ENCODE measurements at regions not wholly inside any gene's neighbourhood (a gene's known extent, or its start where the extent isn't known, plus 50 kb on each side); places are given as distances from the start of the nearest gene placed in this dataset.

DNA sequence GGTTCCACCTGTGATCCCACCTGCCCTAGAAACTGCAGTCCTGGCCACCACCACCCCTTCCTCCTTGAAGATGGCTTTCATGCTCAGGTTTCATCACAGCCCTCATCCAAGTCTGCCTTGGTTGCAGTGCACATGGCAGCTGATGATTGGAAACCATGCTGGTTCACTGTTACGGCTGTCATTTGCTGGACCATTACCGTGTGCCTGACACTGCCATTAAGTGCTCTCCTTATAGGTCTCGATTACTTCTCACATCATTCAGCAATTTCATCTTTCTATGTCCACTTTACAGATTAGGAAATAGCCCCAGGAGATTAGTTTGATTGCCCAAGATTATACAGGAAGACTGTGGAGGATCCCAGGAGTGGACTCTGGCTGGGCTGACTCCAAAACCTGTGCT lies 123.9 kb downstream of the ICE1 start:
- TF ChIP-seq, protein P1, sequence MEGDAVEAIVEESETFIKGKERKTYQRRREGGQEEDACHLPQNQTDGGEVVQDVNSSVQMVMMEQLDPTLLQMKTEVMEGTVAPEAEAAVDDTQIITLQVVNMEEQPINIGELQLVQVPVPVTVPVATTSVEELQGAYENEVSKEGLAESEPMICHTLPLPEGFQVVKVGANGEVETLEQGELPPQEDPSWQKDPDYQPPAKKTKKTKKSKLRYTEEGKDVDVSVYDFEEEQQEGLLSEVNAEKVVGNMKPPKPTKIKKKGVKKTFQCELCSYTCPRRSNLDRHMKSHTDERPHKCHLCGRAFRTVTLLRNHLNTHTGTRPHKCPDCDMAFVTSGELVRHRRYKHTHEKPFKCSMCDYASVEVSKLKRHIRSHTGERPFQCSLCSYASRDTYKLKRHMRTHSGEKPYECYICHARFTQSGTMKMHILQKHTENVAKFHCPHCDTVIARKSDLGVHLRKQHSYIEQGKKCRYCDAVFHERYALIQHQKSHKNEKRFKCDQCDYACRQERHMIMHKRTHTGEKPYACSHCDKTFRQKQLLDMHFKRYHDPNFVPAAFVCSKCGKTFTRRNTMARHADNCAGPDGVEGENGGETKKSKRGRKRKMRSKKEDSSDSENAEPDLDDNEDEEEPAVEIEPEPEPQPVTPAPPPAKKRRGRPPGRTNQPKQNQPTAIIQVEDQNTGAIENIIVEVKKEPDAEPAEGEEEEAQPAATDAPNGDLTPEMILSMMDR (conservative IDR thresholded peaks at IDR 0.05 in 1 of 2, IDR thresholded peaks at IDR 0.05 in 1 of 2; ENCODE audit: low read depth in 1 of 2, low read length in 2 of 2) = no peak
- TF ChIP-seq EZH2 (IDR thresholded peaks at IDR 0.05; ENCODE audit: low read length, missing control alignments) = no peak

Measured in fibroblast of lung (primary cell).